Epidermal melanocyte (primary cell): ENCODE measurements at regions not wholly inside any gene's neighbourhood (a gene's known extent, or its start where the extent isn't known, plus 50 kb on each side); places are given as distances from the start of the nearest gene placed in this dataset.

Experiments
- DNase-seq: peaks from one replicate; pipeline ENCODE4 v3.0.0; 2011; ENCODE audit warnings: low spot score; ENCODE audit not compliant: insufficient read length

DNA sequence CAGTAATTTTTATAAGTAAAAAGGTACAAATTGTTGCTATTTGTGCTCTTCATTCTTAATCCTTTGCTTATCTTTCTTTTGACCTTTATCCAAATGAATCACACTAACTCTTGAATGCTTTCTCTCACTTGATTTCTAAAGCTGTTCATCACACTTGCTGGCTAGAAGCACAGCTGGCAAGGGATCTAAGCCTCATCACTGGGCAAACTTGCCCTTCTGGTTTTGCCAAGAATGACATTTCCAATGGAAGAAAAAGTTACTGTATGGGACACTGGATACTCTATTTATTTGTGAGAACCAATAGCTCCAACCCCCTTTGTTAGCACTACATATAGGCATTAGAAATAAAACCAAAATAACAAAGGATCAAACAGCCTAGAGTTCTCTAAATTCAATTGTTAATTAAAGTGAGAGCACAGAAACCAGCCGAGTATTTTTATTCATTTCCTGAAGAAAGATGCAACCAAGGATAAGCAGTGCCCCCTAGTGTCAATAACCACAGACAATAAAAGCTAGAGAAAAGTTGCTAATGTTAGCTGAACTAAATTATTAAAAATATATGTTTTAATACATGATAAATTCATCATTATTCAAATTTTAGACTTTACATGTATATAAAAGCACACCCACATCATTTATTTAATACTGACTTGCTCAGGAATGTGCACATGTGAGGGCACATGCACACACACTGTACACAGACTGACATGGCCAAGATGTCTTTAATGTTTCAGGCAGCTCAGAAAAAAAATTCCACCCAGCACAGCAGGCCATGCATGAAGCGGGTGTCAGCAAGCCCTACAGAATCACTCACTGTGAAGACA is 59.8 kb upstream of the POU5F2 start:
- DNase-seq = no peak

DNA sequence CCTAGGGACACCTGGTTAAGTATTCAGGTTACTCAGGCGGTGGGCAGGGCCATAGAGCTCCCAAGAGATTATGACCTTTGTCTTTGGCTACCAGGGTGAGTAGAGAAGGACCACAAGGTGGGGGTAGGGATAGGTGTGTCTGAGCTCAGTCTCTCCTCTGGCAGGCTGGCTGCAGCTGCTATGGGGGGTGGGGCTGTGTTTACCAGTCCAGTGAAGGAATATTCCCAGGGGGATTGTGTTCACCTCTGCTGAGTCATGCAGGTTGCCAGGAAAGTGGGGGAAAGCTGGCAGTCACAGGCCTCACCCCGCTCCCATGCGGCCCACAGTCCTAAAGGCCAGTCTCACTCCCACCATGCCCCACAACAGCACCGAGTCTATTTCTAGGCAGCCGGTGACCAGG is 53.6 kb upstream of the POU5F2 start:
- DNase-seq = no peak

DNA sequence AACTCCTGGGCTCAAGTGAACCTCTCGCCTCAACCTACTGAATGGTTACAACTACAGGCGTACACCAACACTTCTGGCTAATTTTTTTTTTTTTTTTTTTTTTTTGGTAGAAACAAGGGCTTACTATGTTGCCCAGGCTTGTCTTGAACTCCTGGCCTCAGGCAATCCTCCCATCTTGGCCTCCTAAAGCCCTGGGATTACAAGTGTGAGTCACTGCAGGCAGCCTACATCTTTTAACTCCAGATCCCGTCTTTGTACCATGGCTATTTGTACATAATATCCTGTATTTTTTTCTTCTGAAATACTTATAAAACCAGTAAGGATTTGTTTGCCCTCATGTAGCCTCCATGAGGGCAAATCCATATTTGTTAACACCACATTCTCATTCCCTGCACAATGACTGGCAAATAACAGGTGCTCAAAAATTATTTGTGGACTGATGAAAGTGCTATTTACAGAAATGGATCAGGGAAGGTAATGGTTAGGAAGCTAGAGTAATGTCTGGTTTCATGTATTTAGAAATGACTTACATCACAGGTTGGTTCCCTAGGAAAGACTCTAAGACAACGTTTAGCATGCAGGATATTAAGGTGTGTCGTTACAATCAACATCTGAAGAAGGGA is 51.9 kb upstream of the POU5F2 start:
- no peak for DNase-seq

DNA sequence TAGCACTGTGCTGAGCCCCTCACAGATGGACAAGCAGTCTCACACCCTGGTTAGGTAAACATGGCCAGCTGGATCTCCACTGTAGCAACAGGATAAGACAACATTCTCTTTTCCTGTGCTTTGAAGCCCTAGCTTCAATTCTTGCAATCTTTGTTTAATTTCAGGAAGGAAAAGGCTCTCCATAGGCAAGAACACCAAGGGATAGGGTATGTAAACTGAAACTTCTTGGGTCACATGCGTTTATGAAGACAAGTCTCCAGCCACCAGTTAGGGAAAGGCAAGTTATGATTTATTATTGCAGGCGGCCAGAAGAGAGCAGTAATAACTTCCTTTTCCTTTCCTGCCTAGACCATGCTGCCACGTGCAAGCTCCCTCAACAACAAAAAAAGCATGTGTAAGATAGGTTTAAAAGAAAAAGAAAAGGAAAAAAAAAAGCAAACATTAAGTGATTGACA is 50.1 kb upstream of the POU5F2 start:
- no peak for DNase-seq
